Motor neuron (in vitro differentiated cells): ENCODE measurements at regions not wholly inside any gene's neighbourhood (a gene's known extent, or its start where the extent isn't known, plus 50 kb on each side); places are given as distances from the start of the nearest gene placed in this dataset.
"Not testable (repeated sequence)": the region's sequence is repeated elsewhere in the genome, so short reads cannot be mapped to it uniquely, and the experiment has no call there.

Experiments used
- ATAC-seq, 8 experiments: fragments of 200-7000 bp; cut with Tn5 transposase; replicated peaks in 6 of 8; 2 replicates each; pipeline ENCODE4 v1.8.0; 2021; ENCODE audit warnings: mild to moderate bottlenecking in 8 of 8, moderate library complexity in 8 of 8
- H3K27ac ChIP-seq, 2 donors: fragments of 250-450 bp; sonication (Bioruptor Pico); 2 replicates each; pipeline ENCODE4 v1.9.0; 2021; ENCODE audit warnings: antibody characterized with exemption in 2 of 2, mild to moderate bottlenecking in 2 of 2, moderate library complexity in 1 of 2
- H3K4me1 ChIP-seq, 2 donors: fragments of 250-450 bp; sonication (Bioruptor Pico); replicated peaks in 1 of 2; 2 replicates each; pipeline ENCODE4 v1.6.1; 2021; ENCODE audit warnings: antibody characterized with exemption in 2 of 2, mild to moderate bottlenecking in 2 of 2, moderate library complexity in 1 of 2
- H3K4me3 ChIP-seq, 5 donors: fragments of 250-450 bp; sonication (Bioruptor Pico); 2 replicates each; pipeline ENCODE4 v1.9.0; 2021; ENCODE audit warnings: antibody characterized with exemption in 5 of 5, mild to moderate bottlenecking in 5 of 5, moderate library complexity in 4 of 5
- WGBS, 10 experiments: fragments of 450-650 bp; shearing (Covaris generic); methylation state at CpG; one replicate each; pipeline ENCODE4 v1.0.0; 2022; 5-methylcytosine and 5-hydroxymethylcytosine counted together
- in situ Hi-C, 9 experiments: fragments of 400-800 bp; cut with MboI; loops; one replicate each; pipeline ENCODE4 v1.15.0; 2021; ENCODE audit warnings: low sequenced_read_pairs in 9 of 9, low pct_unique_long_range_greater_than_20kb in 2 of 9; ENCODE audit not compliant: unreplicated experiment in 9 of 9

GRCh38 chr2:8236391-8236790 lies 445.5 kb upstream of the ID2 start:
- Histone ChIP-seq H3K4me1 (peaks cover 29 to 34% of the 10 kb centered on the region in 2 donors), H3K27ac (no peak overlapping the region), H3K4me3 (no peak overlapping the region)
- in situ Hi-C loops: no loop called here
- WGBS, 10 experiments: 78 to 100% (median 90%) methylated on average over 1 to 2 of the region's 2 CpGs; no CpG with 5 or more reads in 5 of the 10 experiments
- ATAC-seq: no peak

- peaks cover 29 to 39% of the 10 kb centered on the region in 2 donors for H3K4me1 ChIP-seq
- ATAC-seq: no peak
- no peak overlapping the region for H3K4me3 ChIP-seq
- in situ Hi-C loops: no loop called here
- WGBS, 10 experiments: 7 to 82% (median 56%) methylated on average over 2 to 8 of the region's 8 CpGs
- H3K27ac ChIP-seq: no peak overlapping the region
Measured at GRCh38 chr2:8238521-8239230, 443.2 kb upstream of the ID2 start.

GRCh38 chr2:8239531-8240088 lies 442.2 kb upstream of the ID2 start:
- in situ Hi-C loops: no loop called here
- Histone ChIP-seq H3K4me1 (peaks cover 22 to 33% of the 10 kb centered on the region in 2 donors), H3K4me3 (no peak overlapping the region), H3K27ac (no peak overlapping the region)
- peak in 7 of 8 experiments; percentile 69 to 97 (median 87) for ATAC-seq
- WGBS, 10 experiments: 0 to 89% (median 5%) methylated on average over 1 to 5 of the region's 5 CpGs; no CpG with 5 or more reads in 1 of the 10 experiments

GRCh38 chr2:8241317-8241716 lies 440.5 kb upstream of the ID2 start:
- ATAC-seq: no peak
- WGBS, 10 experiments: 0 to 88% (median 63%) methylated on average over 1 to 3 of the region's 3 CpGs; no CpG with 5 or more reads in 4 of the 10 experiments
- in situ Hi-C loops: no loop called here
- Histone ChIP-seq H3K4me3 (no peak overlapping the region), H3K27ac (no peak overlapping the region), H3K4me1 (peaks cover 15 to 24% of the 10 kb centered on the region in 2 donors)

- Histone ChIP-seq H3K4me1 (peaks cover 15 to 24% of the 10 kb centered on the region in 2 donors), H3K4me3 (no peak overlapping the region), H3K27ac (no peak overlapping the region)
- ATAC-seq: no peak
- WGBS, 10 experiments: 7 to 100% (median 64%) methylated on average over 1 to 2 of the region's 2 CpGs; no CpG with 5 or more reads in 5 of the 10 experiments
- in situ Hi-C loops: no loop called here
Measured at GRCh38 chr2:8242739-8243138, 439.1 kb upstream of the ID2 start.

GRCh38 chr2:8243748-8244400 lies 438.0 kb upstream of the ID2 start:
- Histone ChIP-seq H3K27ac (no peak overlapping the region), H3K4me3 (no peak overlapping the region), H3K4me1 (peaks cover 13 to 18% of the 10 kb centered on the region in 2 donors)
- WGBS, 10 experiments: 36 to 100% (median 82%) methylated on average over 1 to 5 of the region's 5 CpGs
- in situ Hi-C loops: no loop called here
- ATAC-seq: no peak

GRCh38 chr2:8244639-8245038 lies 437.2 kb upstream of the ID2 start:
- Histone ChIP-seq H3K4me1 (peaks cover 5 to 10% of the 10 kb centered on the region in 2 donors), H3K4me3 (no peak overlapping the region), H3K27ac (no peak overlapping the region)
- WGBS, 10 experiments: 14 to 100% (median 74%) methylated on average over 1 to 2 of the region's 2 CpGs; no CpG with 5 or more reads in 2 of the 10 experiments
- ATAC-seq: no peak
- in situ Hi-C loops: no loop called here

GRCh38 chr2:8246137-8246536 lies 435.7 kb upstream of the ID2 start:
- Histone ChIP-seq H3K4me1 (peaks cover 0 to 5% of the 10 kb centered on the region in 2 donors), H3K27ac (no peak overlapping the region), H3K4me3 (no peak overlapping the region)
- 73 to 100% (median 100%) methylated on average over 1 to 3 of the region's 3 CpGs; no CpG with 5 or more reads in 3 of the 10 experiments for WGBS, 10 experiments
- no peak for ATAC-seq
- in situ Hi-C loops: no loop called here

- 36 to 89% (median 77%) methylated on average over 1 to 9 of the region's 11 CpGs; no CpG with 5 or more reads in 2 of the 10 experiments for WGBS, 10 experiments
- no peak overlapping the region for H3K27ac ChIP-seq
- ATAC-seq: peak in 2 of 8 experiments; percentile 31 to 72
Measured at GRCh38 chr2:8247905-8248622, 433.8 kb upstream of the ID2 start.

GRCh38 chr2:8248623-8248957 lies 433.3 kb upstream of the ID2 start:
- WGBS, 10 experiments: 14 to 100% (median 91%) methylated on average over 1 to 2 of the region's 2 CpGs; no CpG with 5 or more reads in 2 of the 10 experiments
- in situ Hi-C loops: no loop called here
- Histone ChIP-seq H3K4me1 (peaks cover 0 to 8% of the 10 kb centered on the region in 2 donors), H3K4me3 (no peak overlapping the region), H3K27ac (no peak overlapping the region)
- peak in 1 of 8 experiments; percentile 20 for ATAC-seq

More at GRCh38 chr2:8247905-8248622, 433.8 kb upstream of the ID2 start:
- no peak overlapping the region for H3K4me3 ChIP-seq
- in situ Hi-C loops: no loop called here
- peaks cover 0 to 5% of the 10 kb centered on the region in 2 donors for H3K4me1 ChIP-seq

- in situ Hi-C loops: no loop called here
- peak in 1 of 8 experiments; percentile 56 for ATAC-seq
- 0 to 91% (median 52%) methylated on average over 1 to 7 of the region's 14 CpGs; no CpG with 5 or more reads in 2 of the 10 experiments for WGBS, 10 experiments
- Histone ChIP-seq H3K27ac (no peak overlapping the region), H3K4me1 (peaks cover 4 to 8% of the 10 kb centered on the region in 2 donors), H3K4me3 (no peak overlapping the region)
Measured at GRCh38 chr2:8249141-8249540, 432.7 kb upstream of the ID2 start.

GRCh38 chr2:8249769-8250168 lies 432.1 kb upstream of the ID2 start:
- ATAC-seq: no peak
- Histone ChIP-seq H3K4me1 (peaks cover 7 to 8% of the 10 kb centered on the region in 2 donors), H3K4me3 (no peak overlapping the region), H3K27ac (no peak overlapping the region)
- 80 to 100% (median 92%) methylated on average over 1 to 2 of the region's 2 CpGs; no CpG with 5 or more reads in 3 of the 10 experiments for WGBS, 10 experiments
- in situ Hi-C loops: no loop called here

- not testable (repeated sequence) for H3K27ac ChIP-seq, ATAC-seq
- WGBS, 10 experiments: 80 to 100% (median 100%) methylated on average over 1 to 2 of the region's 2 CpGs; no CpG with 5 or more reads in 4 of the 10 experiments
Measured at GRCh38 chr2:8250290-8250689, 431.6 kb upstream of the ID2 start.

More at GRCh38 chr2:8250290-8250689, 431.6 kb upstream of the ID2 start:
- in situ Hi-C loops, H3K4me1 ChIP-seq, H3K4me3 ChIP-seq: not testable (repeated sequence)
